ENCODE measurements at regions not wholly inside any gene's neighbourhood (a gene's known extent, or its start where the extent isn't known, plus 50 kb on each side); places are given as distances from the start of the nearest gene placed in this dataset.

DNA sequence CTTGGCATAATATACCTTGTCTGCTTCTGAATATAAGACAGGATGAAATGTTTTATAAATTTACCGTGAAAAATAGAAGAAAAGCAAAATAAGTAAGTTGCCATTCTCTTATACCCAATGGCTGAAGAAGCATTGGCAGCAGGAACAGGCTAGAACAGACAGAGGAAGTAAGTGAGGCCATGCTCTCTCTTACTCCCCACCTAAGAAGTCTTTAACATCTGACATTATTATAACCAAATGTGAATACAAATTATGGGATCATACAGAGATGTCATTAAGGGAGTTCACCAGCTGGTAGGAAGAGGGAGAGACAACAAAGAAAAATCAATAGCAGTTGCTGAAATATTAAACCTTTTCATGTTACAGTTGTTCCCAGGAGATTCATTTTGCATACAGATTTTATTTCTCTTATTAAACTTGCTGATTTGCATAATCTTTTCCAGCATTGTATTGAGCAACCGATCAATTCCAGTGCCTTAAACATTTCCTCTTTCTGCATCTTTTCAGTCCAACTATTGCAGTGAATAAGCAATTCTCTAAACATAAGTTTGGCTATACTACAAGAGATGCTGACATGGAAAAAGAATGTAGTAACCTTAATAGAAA lies 270.6 kb downstream of the SLC6A15 start:
- H3K4me1 ChIP-seq = no peaks in the 10 kb centered on the region
- ATAC-seq = no peak
- intact Hi-C loops (cut with DNase I) = no loop called here
- TF ChIP-seq, protein P1, sequence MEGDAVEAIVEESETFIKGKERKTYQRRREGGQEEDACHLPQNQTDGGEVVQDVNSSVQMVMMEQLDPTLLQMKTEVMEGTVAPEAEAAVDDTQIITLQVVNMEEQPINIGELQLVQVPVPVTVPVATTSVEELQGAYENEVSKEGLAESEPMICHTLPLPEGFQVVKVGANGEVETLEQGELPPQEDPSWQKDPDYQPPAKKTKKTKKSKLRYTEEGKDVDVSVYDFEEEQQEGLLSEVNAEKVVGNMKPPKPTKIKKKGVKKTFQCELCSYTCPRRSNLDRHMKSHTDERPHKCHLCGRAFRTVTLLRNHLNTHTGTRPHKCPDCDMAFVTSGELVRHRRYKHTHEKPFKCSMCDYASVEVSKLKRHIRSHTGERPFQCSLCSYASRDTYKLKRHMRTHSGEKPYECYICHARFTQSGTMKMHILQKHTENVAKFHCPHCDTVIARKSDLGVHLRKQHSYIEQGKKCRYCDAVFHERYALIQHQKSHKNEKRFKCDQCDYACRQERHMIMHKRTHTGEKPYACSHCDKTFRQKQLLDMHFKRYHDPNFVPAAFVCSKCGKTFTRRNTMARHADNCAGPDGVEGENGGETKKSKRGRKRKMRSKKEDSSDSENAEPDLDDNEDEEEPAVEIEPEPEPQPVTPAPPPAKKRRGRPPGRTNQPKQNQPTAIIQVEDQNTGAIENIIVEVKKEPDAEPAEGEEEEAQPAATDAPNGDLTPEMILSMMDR (IDR thresholded peaks at IDR 0.05) = no peak
- no peaks in the 10 kb centered on the region for H3K36me3 ChIP-seq
- no peaks in the 10 kb centered on the region for H3K27me3 ChIP-seq
- no peak for FAIRE-seq
- WGBS, 2 donors = 36 to 47% methylated on average over 2 of the region's 2 CpGs
- no peak for DNase-seq
- H3K4me3 ChIP-seq = no peak overlapping the region
- H3K27ac ChIP-seq = no peak overlapping the region
- no peaks in the 10 kb centered on the region for H3K9me3 ChIP-seq

DNA sequence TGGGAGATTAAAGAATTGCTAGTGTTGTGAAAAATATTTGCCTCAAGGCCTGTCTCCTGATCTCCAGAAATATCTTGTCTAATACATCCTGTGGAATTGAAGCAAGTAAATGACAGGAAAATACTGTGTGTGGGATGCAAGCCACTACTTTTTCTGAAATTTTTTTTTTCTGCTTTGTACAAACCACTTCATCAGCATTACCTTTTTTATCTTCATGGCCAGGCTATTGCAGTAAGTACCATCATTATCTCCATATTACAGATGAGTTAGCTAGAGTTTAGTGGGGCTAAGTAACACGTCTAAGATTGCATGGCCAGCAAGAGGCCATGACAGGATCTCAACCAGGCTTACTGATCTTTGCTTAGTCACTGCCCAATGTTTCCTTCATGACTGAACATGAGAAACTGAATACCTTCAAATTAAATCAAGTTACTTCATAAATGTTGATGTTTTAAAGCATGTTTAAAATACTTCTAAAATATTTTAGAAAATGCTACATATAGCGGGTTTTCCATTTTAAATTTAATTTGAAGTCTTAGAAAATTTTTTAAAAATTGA lies 273.7 kb downstream of the SLC6A15 start:
- TF ChIP-seq, protein P1 (IDR thresholded peaks at IDR 0.05) = no peak

DNA sequence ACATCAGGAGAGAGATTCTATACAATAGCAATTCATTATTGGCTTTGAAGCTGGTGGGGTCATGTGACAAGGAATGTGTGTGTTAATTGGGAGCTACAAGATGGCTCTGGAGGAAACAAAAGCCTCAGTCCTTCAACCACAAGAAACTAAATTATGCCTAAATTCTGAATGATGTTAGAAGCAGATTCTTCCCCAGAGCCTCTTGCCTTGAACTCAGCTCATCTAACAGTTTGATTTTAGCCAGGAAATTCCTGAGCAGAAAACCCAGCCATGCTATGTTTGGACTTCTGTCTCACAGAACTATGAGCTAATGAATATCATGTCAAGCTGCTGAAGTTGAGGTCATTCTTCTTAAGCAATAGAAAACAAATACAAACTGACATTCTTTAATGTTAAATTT lies 274.7 kb downstream of the SLC6A15 start:
- TF ChIP-seq, protein P1 (IDR thresholded peaks at IDR 0.05) = no peak
- H3K4me3 ChIP-seq = no peak overlapping the region
- no peaks in the 10 kb centered on the region for H3K27me3 ChIP-seq
- FAIRE-seq = no peak
- no peak for DNase-seq
- no peak for ATAC-seq
- H3K9me3 ChIP-seq = no peaks in the 10 kb centered on the region
- H3K36me3 ChIP-seq = no peaks in the 10 kb centered on the region
- no peak overlapping the region for H3K27ac ChIP-seq
- intact Hi-C loops (cut with DNase I) = no loop called here
- H3K4me1 ChIP-seq = no peaks in the 10 kb centered on the region

More for the DNA sequence above, 273.7 kb downstream of the SLC6A15 start:
- DNase-seq = no peak
- Histone ChIP-seq H3K27ac (no peak overlapping the region), H3K36me3 (no peaks in the 10 kb centered on the region), H3K9me3 (no peaks in the 10 kb centered on the region), H3K4me3 (no peak overlapping the region), H3K4me1 (no peaks in the 10 kb centered on the region), H3K27me3 (no peaks in the 10 kb centered on the region)
- WGBS, 2 donors = 56 to 60% methylated on average over 2 of the region's 2 CpGs
- FAIRE-seq = no peak
- intact Hi-C loops (cut with DNase I) = no loop called here
- no peak for ATAC-seq

DNA sequence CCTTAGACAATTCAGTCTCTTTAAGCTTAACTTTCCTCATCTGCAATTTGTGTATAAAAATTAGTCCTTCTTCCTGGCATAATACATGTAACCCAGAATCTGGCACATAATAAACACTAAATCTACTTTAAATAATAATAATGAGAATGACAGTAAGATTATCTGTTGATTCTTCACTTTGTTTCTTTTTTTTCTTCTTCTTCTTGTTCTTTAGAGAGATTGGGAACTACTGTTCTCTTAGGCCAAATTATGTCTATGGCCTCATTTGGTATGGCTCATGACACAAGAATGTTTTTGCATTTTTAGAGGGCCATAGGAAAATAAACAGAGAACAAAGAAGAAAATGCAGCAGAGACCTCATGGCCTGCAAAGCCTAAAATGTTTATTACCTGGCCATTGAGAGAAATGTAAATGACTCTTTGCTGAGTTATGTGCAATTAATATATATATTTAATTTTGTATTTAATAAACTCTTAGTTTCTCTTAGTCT lies 275.8 kb downstream of the SLC6A15 start:
- Histone ChIP-seq H3K27me3 (no peaks in the 10 kb centered on the region), H3K4me1 (no peaks in the 10 kb centered on the region), H3K4me3 (no peak overlapping the region), H3K27ac (no peak overlapping the region), H3K9me3 (no peaks in the 10 kb centered on the region), H3K36me3 (no peaks in the 10 kb centered on the region)
- ATAC-seq (no peak), DNase-seq (no peak), FAIRE-seq (no peak)
- intact Hi-C loops (cut with DNase I) = no loop called here
- TF ChIP-seq, protein P1 (IDR thresholded peaks at IDR 0.05) = no peak

DNA sequence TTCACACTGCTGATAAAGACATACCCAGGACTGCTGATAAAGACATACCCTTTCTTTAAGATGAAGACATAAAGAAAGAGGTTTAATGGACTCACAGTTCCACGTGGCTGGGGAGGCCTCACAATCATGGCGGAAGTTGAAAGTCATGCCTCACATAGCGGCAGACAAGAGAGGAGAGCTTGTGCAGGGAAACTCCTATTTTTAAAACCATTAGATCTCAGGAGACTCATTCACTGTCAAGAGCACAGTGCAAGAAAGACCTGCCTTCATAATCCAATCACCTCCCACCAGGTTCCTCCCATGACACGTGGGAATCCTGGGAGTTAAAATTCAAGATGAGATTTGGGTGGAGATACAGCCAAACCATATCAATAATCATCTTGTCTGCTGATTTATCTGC lies 278.1 kb downstream of the SLC6A15 start:
- TF ChIP-seq, protein P1 (IDR thresholded peaks at IDR 0.05) = no peak
- ATAC-seq (no peak), FAIRE-seq (no peak), DNase-seq (no peak)
- H3K4me3 ChIP-seq = no peak overlapping the region
- H3K27me3 ChIP-seq = no peaks in the 10 kb centered on the region
- H3K9me3 ChIP-seq = no peaks in the 10 kb centered on the region
- H3K36me3 ChIP-seq = no peaks in the 10 kb centered on the region
- intact Hi-C loops (cut with DNase I) = no loop called here
- 74 to 86% methylated on average over 4 of the region's 4 CpGs for WGBS, 2 donors
- no peaks in the 10 kb centered on the region for H3K4me1 ChIP-seq
- H3K27ac ChIP-seq = no peak overlapping the region

Measured in pancreas (tissue), 10 donors.